ENCODE measurements at regions not wholly inside any gene's neighbourhood (a gene's known extent, or its start where the extent isn't known, plus 50 kb on each side); places are given as distances from the start of the nearest gene placed in this dataset.

- CTCF ChIA-PET: no interaction called here
- no peaks in the 10 kb centered on the region for H3K4me1 ChIP-seq (ENCODE audit: insufficient read depth, low read length)
- H3K4me3 ChIP-seq (ENCODE audit: low read length): no peak overlapping the region
- intact Hi-C loops (cut with DNase I, micrococcal nuclease): no loop called here
- Mint-ChIP-seq H3K9me3 (peaks cover 2% of the 10 kb centered on the region), H3K4me1 (ENCODE audit: low read depth) (no peaks in the 10 kb centered on the region), H3K27ac (no peak overlapping the region), H3K36me3 (ENCODE audit: low read depth) (no peaks in the 10 kb centered on the region), H3K27me3 (peaks cover 6% of the 10 kb centered on the region), H3K4me3 (no peak overlapping the region)
- DNase-seq: no peak
- no peak overlapping the region for H3K27ac ChIP-seq (ENCODE audit: low read depth in 1 of 2, low read length in 2 of 2)
- H3K27me3 ChIP-seq (ENCODE audit: control insufficient read depth in 1 of 2, insufficient read depth in 2 of 2, low read length in 2 of 2): no peaks in the 10 kb centered on the region
- peaks cover 0 to 11% of the 10 kb centered on the region in 2 experiments for H3K9me3 ChIP-seq (ENCODE audit: control insufficient read depth in 1 of 2, insufficient read depth in 1 of 2, low read length in 2 of 2)
- POLR2A ChIA-PET: no interaction called here
- no peak for TF ChIP-seq CTCF (IDR thresholded peaks at IDR 0.05)
- ATAC-seq (ENCODE audit: poor library complexity): no peak
- no peaks in the 10 kb centered on the region for H3K36me3 ChIP-seq (ENCODE audit: insufficient read depth, low read length)
Measured at GRCh38 chr20:56716806-56717205, 87.7 kb downstream of the TFAP2C start.

DNA sequence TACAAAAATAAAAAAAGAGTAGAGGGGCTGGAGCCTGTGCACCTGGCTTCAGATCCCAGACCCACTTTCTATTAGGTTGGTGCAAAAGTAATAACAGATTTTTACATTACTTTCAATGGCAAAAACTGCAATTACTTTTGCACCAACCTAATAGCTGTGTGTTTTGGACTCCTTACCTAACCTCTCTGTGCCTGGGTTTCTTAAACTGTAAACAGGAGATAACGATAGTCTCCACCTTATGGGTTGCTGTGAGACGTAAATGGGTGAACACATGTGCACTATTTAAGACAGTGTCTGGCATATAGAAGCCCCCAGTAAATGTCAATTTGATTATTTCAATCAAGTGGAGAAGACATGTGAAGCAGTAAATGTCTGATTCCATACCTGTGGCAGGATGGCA lies 89.7 kb downstream of the TFAP2C start:
- no peak overlapping the region for H3K4me3 ChIP-seq (ENCODE audit: low read length)
- ChIA-PET POLR2A (interaction anchor here (0.7 kb wide), 1 partner anchor 19 kb away, joined by 3 read pairs; no protein-coding TSS in a partner anchor), CTCF (no interaction called here)

GRCh38 chr20:56720620-56721213 lies 91.6 kb downstream of the TFAP2C start:
- no peak for ATAC-seq (ENCODE audit: poor library complexity)
- Histone ChIP-seq H3K4me1 (ENCODE audit: insufficient read depth, low read length) (no peaks in the 10 kb centered on the region), H3K4me3 (ENCODE audit: low read length) (no peak overlapping the region), H3K36me3 (ENCODE audit: insufficient read depth, low read length) (no peaks in the 10 kb centered on the region), H3K27ac (ENCODE audit: low read depth in 1 of 2, low read length in 2 of 2) (no peak overlapping the region), H3K27me3 (ENCODE audit: control insufficient read depth in 1 of 2, insufficient read depth in 2 of 2, low read length in 2 of 2) (no peaks in the 10 kb centered on the region), H3K9me3 (ENCODE audit: control insufficient read depth in 1 of 2, insufficient read depth in 1 of 2, low read length in 2 of 2) (peaks cover 0 to 5% of the 10 kb centered on the region in 2 experiments)
- Mint-ChIP-seq H3K9me3 (no peaks in the 10 kb centered on the region), H3K27me3 (peaks cover 6% of the 10 kb centered on the region), H3K36me3 (ENCODE audit: low read depth) (no peaks in the 10 kb centered on the region), H3K27ac (no peak overlapping the region), H3K4me3 (no peak overlapping the region), H3K4me1 (ENCODE audit: low read depth) (no peaks in the 10 kb centered on the region)
- intact Hi-C loops (cut with DNase I, micrococcal nuclease): no loop called here
- POLR2A ChIA-PET: no interaction called here
- no peak for TF ChIP-seq CTCF (IDR thresholded peaks at IDR 0.05)
- CTCF ChIA-PET: no interaction called here
- no peak for DNase-seq

More for the DNA sequence above, 89.7 kb downstream of the TFAP2C start:
- intact Hi-C loops (cut with DNase I, micrococcal nuclease): no loop called here
- no peaks in the 10 kb centered on the region for H3K36me3 ChIP-seq (ENCODE audit: insufficient read depth, low read length)
- no peak overlapping the region for H3K27ac Mint-ChIP-seq
- H3K4me3 Mint-ChIP-seq: no peak overlapping the region
- H3K27me3 Mint-ChIP-seq: peaks cover 4% of the 10 kb centered on the region
- no peak for TF ChIP-seq CTCF (IDR thresholded peaks at IDR 0.05)
- DNase-seq (no peak), ATAC-seq (ENCODE audit: poor library complexity) (no peak)
- peaks cover 1% of the 10 kb centered on the region for H3K9me3 Mint-ChIP-seq
- no peaks in the 10 kb centered on the region for H3K36me3 Mint-ChIP-seq (ENCODE audit: low read depth)
- H3K27me3 ChIP-seq (ENCODE audit: control insufficient read depth in 1 of 2, insufficient read depth in 2 of 2, low read length in 2 of 2): no peaks in the 10 kb centered on the region
- H3K9me3 ChIP-seq (ENCODE audit: control insufficient read depth in 1 of 2, insufficient read depth in 1 of 2, low read length in 2 of 2): peaks cover 0 to 5% of the 10 kb centered on the region in 2 experiments
- H3K4me1 Mint-ChIP-seq (ENCODE audit: low read depth): no peaks in the 10 kb centered on the region
- H3K4me1 ChIP-seq (ENCODE audit: insufficient read depth, low read length): no peaks in the 10 kb centered on the region
- no peak overlapping the region for H3K27ac ChIP-seq (ENCODE audit: low read depth in 1 of 2, low read length in 2 of 2)

All from CD4-positive, alpha-beta T cell (primary cell).